Neuronal stem cell (in vitro differentiated cells): ENCODE measurements at regions not wholly inside any gene's neighbourhood (a gene's known extent, or its start where the extent isn't known, plus 50 kb on each side); places are given as distances from the start of the nearest gene placed in this dataset.

Experiments
- DNase-seq: peaks from one replicate; pipeline ENCODE4 v3.0.0-alpha.2; 2013; ENCODE audit warnings: low spot score
- H2AFZ ChIP-seq: one replicate; pipeline ENCODE4 v1.6.1; 2013; ENCODE audit warnings: mild to moderate bottlenecking, low read length, inconsistent platforms
- H2AK5ac ChIP-seq: 2 replicates; pipeline ENCODE4 v1.6.1; 2013; ENCODE audit warnings: low read depth, mild to moderate bottlenecking, inconsistent platforms, low read length, moderate library complexity, mixed read lengths
- H2BK120ac ChIP-seq: 2 replicates; pipeline ENCODE4 v1.6.1; 2013; ENCODE audit warnings: low read depth, mild to moderate bottlenecking, inconsistent platforms, low read length, moderate library complexity, mixed read lengths
- H2BK12ac ChIP-seq: one replicate; pipeline ENCODE4 v1.6.1; 2013; ENCODE audit warnings: low read length, inconsistent platforms
- H2BK15ac ChIP-seq: 2 replicates; pipeline ENCODE4 v1.6.1; 2013; ENCODE audit warnings: mild to moderate bottlenecking, low read length, inconsistent platforms, mixed read lengths
- H2BK5ac ChIP-seq: one replicate; pipeline ENCODE4 v1.6.1; 2013; ENCODE audit warnings: inconsistent platforms, mild to moderate bottlenecking, low read length, moderate library complexity
- H3K14ac ChIP-seq: one replicate; pipeline ENCODE4 v1.6.1; 2013; ENCODE audit warnings: low read length, inconsistent platforms
- H3K18ac ChIP-seq: 2 replicates; pipeline ENCODE4 v1.6.1; 2013; ENCODE audit warnings: low read length, inconsistent platforms
- H3K23ac ChIP-seq: 2 replicates; pipeline ENCODE4 v1.6.1; 2013; ENCODE audit warnings: low read depth, mild to moderate bottlenecking, mixed read lengths, low read length, inconsistent platforms; ENCODE audit not compliant: poor library complexity
- H3K27ac ChIP-seq: replicated peaks from 3 replicates; pipeline ENCODE4 v1.5.1; 2013; ENCODE audit warnings: low read length, inconsistent platforms
- H3K27me3 ChIP-seq, 3 experiments: 2 replicates each; pipeline ENCODE4 v1.6.1; 2013; ENCODE audit warnings: low read length in 3 of 3, mild to moderate bottlenecking in 2 of 3, inconsistent platforms in 1 of 3, low read depth in 1 of 3, mixed read lengths in 1 of 3, moderate library complexity in 1 of 3; ENCODE audit not compliant: control insufficient read depth in 3 of 3, insufficient read depth in 3 of 3
- H3K36me3 ChIP-seq, 2 donors: replicated peaks in 1 of 2; 2 replicates each; pipeline ENCODE4 v1.6.1; 2013; ENCODE audit warnings: low read length in 2 of 2; ENCODE audit not compliant: control insufficient read depth in 2 of 2, insufficient read depth in 2 of 2
- H3K4ac ChIP-seq: 2 replicates; pipeline ENCODE4 v1.6.1; 2013; ENCODE audit warnings: inconsistent platforms, mild to moderate bottlenecking, low read length, moderate library complexity
- H3K4me1 ChIP-seq, 2 donors: 1 replicate in 1 of 2; 2 replicates in 1 of 2; pipeline ENCODE4 v1.6.1; 2013; ENCODE audit warnings: low read length in 2 of 2, low read depth in 1 of 2; ENCODE audit not compliant: control insufficient read depth in 2 of 2, insufficient read depth in 1 of 2
- H3K4me2 ChIP-seq: one replicate; pipeline ENCODE4 v1.6.1; 2013; ENCODE audit warnings: mild to moderate bottlenecking, low read length, inconsistent platforms; ENCODE audit not compliant: insufficient read depth, poor library complexity, severe bottlenecking
- H3K4me3 ChIP-seq, 2 donors: 2 replicates each; pipeline ENCODE4 v1.5.1; 2013; ENCODE audit warnings: low read length in 2 of 2, mild to moderate bottlenecking in 2 of 2, inconsistent platforms in 1 of 2, moderate library complexity in 1 of 2
- H3K79me1 ChIP-seq: one replicate; pipeline ENCODE4 v1.6.1; 2013; ENCODE audit warnings: low read depth, mild to moderate bottlenecking, inconsistent platforms, low read length, moderate library complexity
- H3K9ac ChIP-seq: one replicate; pipeline ENCODE4 v1.6.1; 2013; ENCODE audit warnings: mild to moderate bottlenecking, low read depth, low read length, inconsistent platforms; ENCODE audit not compliant: poor library complexity
- H3K9me3 ChIP-seq, 2 donors: replicated peaks in 1 of 2; 2 replicates each; pipeline versions ENCODE3 to v1.6.1; 2013; ENCODE audit warnings: low read length in 2 of 2, mild to moderate bottlenecking in 2 of 2, inconsistent platforms in 1 of 2, low read depth in 1 of 2, mixed read lengths in 1 of 2, moderate library complexity in 1 of 2; ENCODE audit not compliant: control insufficient read depth in 2 of 2, insufficient read depth in 1 of 2
- H4K8ac ChIP-seq: one replicate; pipeline ENCODE4 v1.6.1; 2013; ENCODE audit warnings: low read depth, mild to moderate bottlenecking, inconsistent platforms, low read length, moderate library complexity
- H4K91ac ChIP-seq: one replicate; pipeline ENCODE4 v1.6.1; 2013; ENCODE audit warnings: low read length, low read depth, mild to moderate bottlenecking, inconsistent platforms; ENCODE audit not compliant: poor library complexity
- WGBS, 2 donors: extraction: QIAGEN DNeasy Blood & Tissue Kit; methylation state at CpG; one replicate each; pipeline ENCODE4 v1.1.7; 2013; ENCODE audit warnings: missing lambda C conversion rate in 2 of 2, mixed read lengths in 1 of 2; ENCODE audit not compliant: insufficient read length in 2 of 2, insufficient replicate concordance in 1 of 2; ENCODE audit errors: extremely low coverage in 2 of 2; 5-methylcytosine and 5-hydroxymethylcytosine counted together

GRCh38 chr6:99031957-99032356 lies 84.2 kb upstream of the FBXL4 start:
- Histone ChIP-seq H3K4me3 (no peak overlapping the region), H3K36me3 (no peaks in the 10 kb centered on the region), H3K27me3 (peaks cover 0 to 2% (median 0%) of the 10 kb centered on the region in 3 experiments), H4K91ac (no peak overlapping the region), H4K8ac (no peak overlapping the region), H3K9ac (no peak overlapping the region), H3K4me1 (no peaks in the 10 kb centered on the region), H3K18ac (no peak overlapping the region), H2BK5ac (no peak overlapping the region), H3K14ac (no peak overlapping the region), H3K9me3 (no peaks in the 10 kb centered on the region), H3K4ac (no peak overlapping the region), H3K79me1 (no peaks in the 10 kb centered on the region), H3K4me2 (no peak overlapping the region), H2AK5ac (no peak overlapping the region), H3K23ac (no peak overlapping the region), H2BK12ac (no peak overlapping the region), H3K27ac (no peak overlapping the region), H2BK15ac (no peak overlapping the region), H2AFZ (no peak overlapping the region), H2BK120ac (no peak overlapping the region)
- no CpG with 5 or more reads among the region's 4 CpGs for WGBS, 2 donors
- DNase-seq: no peak

- Histone ChIP-seq H4K91ac (no peak overlapping the region), H3K36me3 (no peaks in the 10 kb centered on the region), H2BK120ac (no peak overlapping the region), H3K4me2 (no peak overlapping the region), H4K8ac (no peak overlapping the region), H3K79me1 (no peaks in the 10 kb centered on the region), H2BK12ac (no peak overlapping the region), H2BK15ac (no peak overlapping the region), H2AFZ (no peak overlapping the region), H3K4ac (no peak overlapping the region), H2BK5ac (no peak overlapping the region), H3K27ac (no peak overlapping the region), H3K9ac (no peak overlapping the region), H3K4me3 (no peak overlapping the region), H3K9me3 (peaks cover 5 to 6% of the 10 kb centered on the region in 2 donors), H3K27me3 (peaks cover 0 to 2% (median 0%) of the 10 kb centered on the region in 3 experiments), H3K23ac (no peak overlapping the region), H2AK5ac (no peak overlapping the region), H3K4me1 (no peaks in the 10 kb centered on the region), H3K18ac (no peak overlapping the region), H3K14ac (no peak overlapping the region)
- no peak for DNase-seq
- no CpG with 5 or more reads among the region's 1 CpG for WGBS, 2 donors
Observed at GRCh38 chr6:99030915-99031314, 83.2 kb upstream of the FBXL4 start.

GRCh38 chr6:99026135-99026534 lies 78.4 kb upstream of the FBXL4 start:
- no peak overlapping the region for H3K27ac ChIP-seq
- no peak overlapping the region for H2BK120ac ChIP-seq
- peaks cover 12 to 13% of the 10 kb centered on the region in 2 donors for H3K9me3 ChIP-seq
- H3K4me1 ChIP-seq: no peaks in the 10 kb centered on the region
- H3K18ac ChIP-seq: no peak overlapping the region
- H2AFZ ChIP-seq: no peak overlapping the region
- H3K4ac ChIP-seq: no peak overlapping the region
- no peaks in the 10 kb centered on the region for H3K79me1 ChIP-seq
- H3K23ac ChIP-seq: no peak overlapping the region
- no peaks in the 10 kb centered on the region for H3K36me3 ChIP-seq
- no peak overlapping the region for H2BK12ac ChIP-seq
- no peak overlapping the region for H3K14ac ChIP-seq
- H3K4me2 ChIP-seq: no peak overlapping the region
- no peak overlapping the region for H2BK5ac ChIP-seq
- DNase-seq: peak; percentile 15
- no peak overlapping the region for H4K91ac ChIP-seq
- no peak overlapping the region for H2AK5ac ChIP-seq
- no peak overlapping the region for H4K8ac ChIP-seq
- whole genome bisulfite sequencing, 2 donors: no CpG with 5 or more reads among the region's 7 CpGs
- peaks cover 0 to 2% (median 0%) of the 10 kb centered on the region in 3 experiments for H3K27me3 ChIP-seq
- H2BK15ac ChIP-seq: no peak overlapping the region
- no peak overlapping the region for H3K4me3 ChIP-seq
- H3K9ac ChIP-seq: no peak overlapping the region

DNA sequence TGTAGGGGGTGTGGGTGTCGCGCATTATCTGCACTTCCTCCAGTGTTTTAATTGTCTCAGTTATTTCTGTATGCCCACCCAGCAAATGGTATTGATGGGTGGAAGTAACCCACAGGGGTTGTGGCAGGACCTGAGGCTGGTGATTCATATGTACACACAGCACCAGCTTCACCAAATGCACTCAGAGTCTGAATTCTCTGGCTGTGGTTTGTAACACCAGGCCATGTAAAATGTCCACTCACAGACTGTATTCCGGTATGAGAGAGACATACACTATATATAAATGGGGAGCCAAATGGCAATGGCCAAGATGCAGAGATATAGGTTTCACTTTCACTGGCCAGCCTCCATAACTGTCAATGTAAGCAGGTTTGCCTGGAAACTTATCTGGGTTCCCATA lies 76.3 kb upstream of the FBXL4 start:
- H3K4me1 ChIP-seq: no peaks in the 10 kb centered on the region
- H3K4me3 ChIP-seq: no peak overlapping the region
- H2AFZ ChIP-seq: no peak overlapping the region
- no peaks in the 10 kb centered on the region for H3K36me3 ChIP-seq
- no peak overlapping the region for H2BK5ac ChIP-seq
- no peaks in the 10 kb centered on the region for H3K79me1 ChIP-seq
- H3K9me3 ChIP-seq: peaks cover 12 to 13% of the 10 kb centered on the region in 2 donors
- no peak overlapping the region for H3K23ac ChIP-seq
- H2BK120ac ChIP-seq: no peak overlapping the region
- H4K8ac ChIP-seq: no peak overlapping the region
- H3K14ac ChIP-seq: no peak overlapping the region
- no peak overlapping the region for H3K18ac ChIP-seq
- no peak overlapping the region for H4K91ac ChIP-seq
- no peak overlapping the region for H3K9ac ChIP-seq
- no peak for DNase-seq
- H2BK15ac ChIP-seq: no peak overlapping the region
- no peak overlapping the region for H3K27ac ChIP-seq
- no peak overlapping the region for H3K4ac ChIP-seq
- H2AK5ac ChIP-seq: no peak overlapping the region
- H3K4me2 ChIP-seq: no peak overlapping the region
- H2BK12ac ChIP-seq: no peak overlapping the region
- H3K27me3 ChIP-seq: peaks cover 0 to 2% (median 0%) of the 10 kb centered on the region in 3 experiments
- no CpG with 5 or more reads among the region's 3 CpGs for WGBS, 2 donors
